GM21515 (cell line): ENCODE measurements at regions not wholly inside any gene's neighbourhood (a gene's known extent, or its start where the extent isn't known, plus 50 kb on each side); places are given as distances from the start of the nearest gene placed in this dataset.
"Not testable (repeated sequence)": the region's sequence is repeated elsewhere in the genome, so short reads cannot be mapped to it uniquely, and the experiment has no call there.

ENCODE experiments used
- ATAC-seq: cut with Tn5 transposase; IDR thresholded peaks from one replicate; pipeline ENCODE4 v1.9.1; 2021; ENCODE audit not compliant: unreplicated experiment

DNA sequence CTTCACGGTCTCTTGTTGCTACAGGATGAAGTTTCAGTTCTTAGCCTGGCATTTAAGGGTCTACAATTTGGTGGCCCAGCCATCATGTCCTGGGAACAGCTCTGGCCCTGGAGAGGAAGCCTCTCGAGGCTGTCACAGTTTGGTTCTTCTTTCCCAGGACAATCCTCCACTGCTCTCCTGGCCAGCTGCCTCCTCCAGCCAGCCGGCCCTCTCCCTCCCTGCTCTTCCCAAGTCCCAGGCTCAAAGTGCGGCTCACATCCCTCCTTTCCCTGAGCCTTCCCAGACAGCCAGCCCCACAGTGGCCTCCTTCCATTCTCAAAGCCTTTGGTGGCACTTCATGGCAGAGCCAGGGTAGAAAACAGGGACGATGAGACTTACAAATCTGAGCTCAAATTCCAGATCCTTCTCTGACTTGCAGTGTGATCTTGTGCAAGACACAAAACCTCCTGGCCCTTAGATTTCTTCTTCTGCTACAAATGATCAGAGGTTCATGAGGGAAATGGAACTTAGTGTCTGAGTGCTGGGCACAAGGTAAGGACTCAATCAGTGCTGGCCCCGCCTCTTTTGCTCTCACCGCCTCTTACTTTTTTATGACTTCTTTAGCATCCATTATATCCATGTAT, 223.8 kb upstream of the ECI2 start:
- ATAC-seq = no peak

DNA sequence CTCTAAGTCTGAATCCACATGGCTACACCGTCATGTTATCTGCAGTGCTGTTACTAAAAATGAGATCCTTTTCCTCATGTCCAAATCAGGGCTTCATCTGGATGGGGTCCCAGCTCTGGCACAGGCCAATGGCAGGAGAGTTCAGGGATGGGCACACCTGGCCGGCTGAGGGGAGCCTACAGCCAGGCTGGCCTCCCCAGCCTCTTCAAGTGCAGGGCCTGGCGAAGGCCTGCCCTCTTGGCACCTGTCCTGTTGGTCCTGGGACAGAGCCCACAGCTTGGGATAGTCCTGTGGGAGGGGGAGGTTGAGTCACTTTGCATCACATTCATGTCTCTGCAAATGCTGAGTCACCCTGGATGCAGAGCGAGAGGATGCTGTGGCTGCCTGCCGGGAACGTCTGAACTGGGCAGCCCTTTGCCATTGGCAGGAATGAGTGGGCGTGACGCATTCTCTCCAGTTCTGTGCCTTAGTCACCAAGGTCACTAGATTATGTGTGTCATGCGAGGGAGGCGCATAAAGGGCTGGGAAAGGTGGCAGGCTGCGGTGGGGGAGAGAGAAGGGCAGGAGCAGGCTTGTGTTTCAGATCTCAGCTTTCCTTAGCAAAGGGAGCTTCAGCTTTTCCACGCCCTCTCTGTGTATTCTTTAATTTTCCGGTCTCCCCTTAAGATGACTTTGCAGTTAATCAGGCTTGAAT, 223.2 kb upstream of the ECI2 start:
- no peak for ATAC-seq

DNA sequence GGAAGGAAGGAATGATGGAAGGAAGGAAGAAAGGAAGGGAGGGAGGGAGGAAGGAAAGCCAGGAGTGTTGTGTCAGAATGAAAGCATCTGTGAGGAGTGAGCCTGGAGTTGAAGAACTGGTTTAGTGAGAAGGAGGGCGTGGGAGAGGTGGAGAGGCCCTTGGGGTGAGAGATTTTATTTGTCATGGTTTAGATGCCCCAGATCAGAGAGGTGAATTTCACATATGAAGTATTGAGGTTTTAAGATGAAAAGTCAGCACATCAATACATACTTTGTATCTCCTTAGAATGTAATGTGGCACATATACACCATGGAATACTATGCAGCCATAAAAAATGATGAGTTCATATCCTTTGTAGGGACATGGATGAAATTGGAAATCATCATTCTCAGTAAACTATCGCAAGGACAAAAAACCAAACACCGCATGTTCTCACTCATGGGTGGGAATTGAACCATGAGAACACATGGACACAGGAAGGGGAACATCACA, 222.3 kb upstream of the ECI2 start:
- ATAC-seq = not testable (repeated sequence)

DNA sequence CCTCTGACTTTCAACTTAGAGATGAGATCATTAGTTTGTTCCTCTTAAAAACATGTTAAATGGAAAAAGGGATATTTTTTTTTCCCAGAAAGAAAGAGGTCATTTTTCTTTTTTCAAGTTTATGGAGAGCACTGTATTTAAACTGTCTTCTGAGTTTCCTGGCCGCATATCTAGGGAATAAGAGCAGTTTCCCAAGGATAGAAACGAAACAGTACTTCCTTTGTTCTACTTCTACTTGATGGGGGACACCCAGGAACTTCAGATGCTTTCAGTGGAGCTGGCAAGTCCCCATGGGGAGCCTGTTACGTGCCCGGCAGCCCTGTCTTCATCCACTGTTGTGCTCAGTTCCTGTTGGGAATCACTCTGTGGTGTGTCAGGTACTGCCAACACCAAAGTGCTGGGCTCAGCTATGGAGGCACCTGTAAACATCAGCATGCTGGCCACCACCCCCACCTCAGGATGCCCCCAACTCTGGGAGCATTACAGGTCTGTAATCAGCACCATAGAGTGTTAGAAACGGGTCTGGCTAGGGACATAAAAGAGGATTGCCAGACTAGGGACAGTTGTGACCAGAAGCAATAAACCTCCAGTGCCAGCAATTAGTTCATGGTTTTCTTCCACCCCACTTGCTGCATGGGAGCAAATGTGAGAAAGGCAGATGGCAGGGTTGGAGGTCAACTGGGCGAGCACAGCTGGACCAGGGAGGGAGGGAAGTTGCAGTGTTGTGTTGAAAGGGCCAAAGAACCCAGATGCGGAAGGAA, 221.7 kb upstream of the ECI2 start:
- no peak for ATAC-seq

DNA sequence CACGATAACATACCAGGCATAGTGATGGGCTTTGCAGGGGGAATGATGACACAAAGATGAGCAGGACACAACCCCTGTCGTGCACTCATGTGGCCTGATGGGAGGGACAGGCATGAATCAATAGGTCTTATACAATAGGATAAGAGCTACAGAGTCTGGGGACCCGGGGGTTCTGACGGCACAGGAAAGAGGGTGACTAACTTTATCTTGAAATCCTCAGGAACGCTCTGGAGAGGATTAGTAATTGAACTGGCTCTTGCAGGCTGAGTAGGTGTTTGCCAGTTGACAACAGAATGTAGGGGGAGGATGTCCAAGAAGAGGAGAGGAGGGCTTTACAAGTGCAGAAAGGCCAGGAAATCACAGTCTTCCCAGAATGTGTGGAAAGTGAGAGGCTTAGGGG, 219.9 kb upstream of the ECI2 start:
- no peak for ATAC-seq

DNA sequence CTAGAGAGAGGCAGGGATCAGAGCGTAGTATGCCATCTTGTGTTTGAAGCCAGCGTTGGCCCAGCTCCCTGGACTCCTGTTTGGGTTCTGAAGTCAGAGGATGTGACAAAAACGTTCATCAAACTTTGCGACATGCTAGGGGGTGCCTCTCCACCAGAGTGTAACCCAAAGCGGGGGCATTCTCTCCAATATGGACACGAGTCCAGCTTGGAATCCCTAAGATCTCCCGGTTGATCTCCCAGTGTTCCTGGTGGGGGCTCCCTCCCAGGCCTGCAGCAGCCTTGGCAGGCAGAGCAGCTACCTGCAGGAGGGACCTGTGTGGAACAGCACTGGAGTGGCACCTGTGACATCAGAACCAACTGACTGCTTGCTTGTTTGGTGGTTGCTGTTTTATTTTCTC, 218.8 kb upstream of the ECI2 start:
- ATAC-seq = no peak

DNA sequence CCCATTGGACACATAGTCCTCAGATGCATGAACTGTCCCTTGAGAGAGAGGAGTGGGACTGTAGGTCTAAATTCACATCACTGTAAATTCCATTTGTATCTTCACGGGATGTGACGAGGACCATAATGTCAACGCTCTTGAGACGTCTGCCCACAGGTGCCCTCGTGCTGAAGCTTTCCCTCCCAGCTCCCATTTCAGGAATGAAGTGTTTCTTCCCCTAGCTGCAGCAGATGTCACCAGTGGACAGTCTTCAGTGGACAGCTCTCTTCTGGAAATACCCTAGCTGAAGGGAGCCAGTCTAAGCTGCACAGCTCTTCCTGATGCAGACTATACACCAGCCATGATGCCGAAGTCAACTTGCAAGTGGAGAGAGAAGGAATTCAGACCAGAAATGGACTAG, 217.4 kb upstream of the ECI2 start:
- no peak for ATAC-seq

DNA sequence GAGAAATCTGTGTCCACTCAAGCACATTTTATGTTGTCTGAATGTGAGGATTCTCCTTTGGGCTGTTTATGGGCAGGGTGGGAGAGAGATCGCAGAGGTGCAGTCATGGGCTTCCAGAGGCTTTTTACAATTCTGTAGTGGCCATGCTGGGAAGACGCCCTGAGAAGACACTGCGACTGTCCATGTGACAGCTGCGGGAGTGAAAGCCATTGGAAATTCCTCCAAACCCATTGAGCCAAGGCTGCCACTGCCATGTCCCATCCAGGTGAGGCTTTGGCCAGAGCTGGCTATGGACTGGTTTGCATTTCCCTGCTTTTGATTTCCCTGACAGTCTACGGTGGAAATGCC, 216.9 kb upstream of the ECI2 start:
- ATAC-seq = no peak

DNA sequence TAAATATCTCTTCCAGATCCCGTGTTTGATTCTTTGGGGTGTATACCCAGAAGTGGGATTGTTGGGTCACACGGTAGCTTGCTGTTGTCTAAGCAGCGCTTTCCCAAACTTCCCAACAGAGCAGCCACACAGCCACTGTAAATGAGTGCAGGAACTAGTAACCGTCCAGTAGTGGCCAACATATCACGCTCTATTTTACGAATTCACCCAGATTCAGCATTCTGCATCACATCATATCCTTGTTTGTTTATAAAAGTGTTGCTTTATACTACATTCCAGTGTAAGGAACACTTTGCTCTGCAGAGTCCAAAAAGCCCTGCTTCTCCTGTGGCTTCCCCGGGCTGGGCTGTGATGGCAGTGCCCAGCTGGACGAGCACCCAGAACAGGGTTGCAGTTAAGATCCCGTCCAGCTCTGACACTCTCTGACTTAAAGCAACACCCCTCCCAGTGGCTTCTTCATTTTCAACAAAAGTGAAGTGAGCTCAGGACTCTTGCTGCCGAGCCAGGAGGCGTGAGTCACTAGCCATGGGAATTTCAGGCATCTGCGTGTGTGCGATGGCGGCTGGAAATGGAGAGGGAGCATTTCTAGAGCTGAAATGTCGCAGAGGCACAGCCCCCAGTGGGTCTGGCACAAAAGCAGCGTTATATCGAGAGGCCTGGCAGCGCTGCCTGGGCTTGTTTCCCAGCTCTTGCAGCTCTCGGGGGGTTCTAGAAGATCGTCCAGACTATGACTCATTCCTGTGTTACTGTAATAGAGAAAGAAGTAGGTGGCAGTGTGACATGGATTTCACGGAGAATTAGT, 216.3 kb upstream of the ECI2 start:
- no peak for ATAC-seq

DNA sequence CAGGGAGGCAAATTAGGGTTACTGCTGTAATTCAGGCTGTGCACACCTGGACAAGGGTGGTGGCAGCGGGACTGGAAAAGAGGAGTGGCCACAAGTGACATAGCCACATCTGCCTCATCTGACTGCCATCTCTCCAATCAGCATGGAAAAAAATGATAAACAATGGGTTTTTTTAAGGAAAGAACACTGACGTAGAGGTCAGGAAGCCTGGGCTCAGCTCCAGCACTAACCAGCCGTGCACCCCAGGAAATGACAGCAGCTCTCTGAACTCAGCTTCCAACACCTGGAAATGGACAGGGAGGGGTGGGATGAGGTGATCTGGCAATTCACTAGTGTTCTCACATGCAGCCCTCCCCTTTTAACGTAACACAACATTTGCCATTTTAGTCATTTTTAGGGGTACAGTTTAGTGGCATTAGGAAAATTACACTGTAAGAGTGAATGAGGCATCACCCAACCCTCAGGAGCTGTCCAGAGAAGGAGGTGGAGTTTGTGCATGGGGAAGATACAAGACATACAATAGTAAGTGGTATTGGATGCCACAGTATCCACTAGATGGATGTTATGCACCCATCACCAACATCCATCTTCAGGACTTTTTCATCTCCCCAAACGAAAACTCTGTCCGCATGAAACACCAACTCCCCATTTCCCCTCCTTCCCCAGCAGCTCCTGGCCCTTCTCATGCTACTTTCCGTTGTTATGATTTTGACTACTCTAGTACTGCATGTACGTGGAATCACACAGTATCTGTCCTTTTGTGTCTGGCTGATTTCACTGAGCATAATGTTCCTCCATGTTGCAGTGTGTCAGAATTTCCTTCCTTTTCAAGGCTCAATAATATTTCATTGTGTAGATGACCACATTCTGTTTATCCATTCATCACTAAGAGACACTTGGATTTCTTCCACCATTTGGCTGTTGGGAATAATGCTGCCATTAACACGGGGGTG, 215.5 kb upstream of the ECI2 start:
- ATAC-seq = no peak

DNA sequence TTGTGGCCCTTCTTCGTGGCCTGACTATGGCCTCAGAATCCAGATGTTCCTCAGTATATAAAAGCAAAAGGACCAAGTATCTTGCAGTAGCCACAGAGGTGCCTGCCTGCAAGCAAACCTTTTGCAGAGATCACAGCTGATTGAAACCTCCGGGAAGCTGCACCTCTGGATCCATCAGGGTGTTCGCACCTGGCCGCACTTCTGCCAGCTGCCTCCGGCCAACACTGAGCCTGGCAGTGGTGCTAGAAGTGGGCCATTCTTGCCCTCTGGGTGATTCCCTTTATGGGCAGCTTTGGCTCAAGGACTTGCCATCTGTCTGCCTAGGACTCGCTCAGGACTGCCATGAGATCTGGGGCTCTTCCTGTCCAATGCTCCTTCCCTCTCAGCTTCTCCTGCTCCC, 214.6 kb upstream of the ECI2 start:
- no peak for ATAC-seq

DNA sequence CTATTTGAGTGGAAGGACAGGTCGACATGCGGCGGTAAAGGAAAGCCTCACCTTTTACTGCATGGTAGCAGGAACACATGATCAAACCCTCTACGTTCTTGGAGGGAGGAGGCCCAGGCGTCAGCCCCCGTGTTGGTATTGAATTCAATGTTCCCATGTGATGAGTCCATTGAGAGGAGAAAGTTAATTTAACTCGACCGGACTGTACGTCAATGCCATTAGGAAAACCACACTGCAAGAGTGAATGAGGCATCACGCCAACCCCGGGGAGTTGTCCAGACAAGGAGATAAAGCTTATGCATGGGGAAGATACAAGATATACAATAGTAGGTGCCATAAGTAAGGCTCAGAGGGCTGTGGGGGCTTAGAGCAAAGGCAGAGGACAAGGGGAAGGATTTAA, 213.9 kb upstream of the ECI2 start:
- ATAC-seq = no peak

DNA sequence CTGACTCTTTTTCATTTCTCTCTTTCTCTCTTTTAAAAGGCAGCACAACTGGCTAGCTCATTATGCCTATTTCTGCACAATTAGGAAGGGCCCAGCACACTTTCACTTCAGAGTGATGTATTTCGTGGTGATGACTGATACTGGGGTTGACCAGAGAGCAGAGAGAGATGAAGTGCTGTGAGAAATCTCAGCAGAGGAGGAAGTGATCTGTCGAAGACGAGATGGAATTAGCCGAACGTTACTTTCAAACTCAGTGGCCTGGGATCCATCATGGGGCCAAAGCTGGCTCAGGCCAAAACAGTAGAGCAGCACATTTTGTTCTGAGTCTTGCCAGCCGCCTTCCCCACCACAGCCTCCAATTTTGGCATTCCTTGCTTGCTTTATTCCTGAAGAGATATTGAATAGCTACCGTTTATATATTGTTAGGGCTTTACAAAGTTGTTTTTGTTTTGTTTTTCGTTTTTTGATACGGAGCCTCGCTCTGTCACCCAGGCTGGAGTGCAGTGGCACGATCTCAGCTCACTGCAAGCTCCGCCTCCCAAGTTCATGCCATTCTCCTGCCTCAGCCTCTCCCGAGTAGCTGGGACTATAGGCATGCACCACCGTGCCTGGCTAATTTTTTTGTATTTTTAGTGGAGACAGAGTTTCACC, 213.2 kb upstream of the ECI2 start:
- ATAC-seq = no peak

DNA sequence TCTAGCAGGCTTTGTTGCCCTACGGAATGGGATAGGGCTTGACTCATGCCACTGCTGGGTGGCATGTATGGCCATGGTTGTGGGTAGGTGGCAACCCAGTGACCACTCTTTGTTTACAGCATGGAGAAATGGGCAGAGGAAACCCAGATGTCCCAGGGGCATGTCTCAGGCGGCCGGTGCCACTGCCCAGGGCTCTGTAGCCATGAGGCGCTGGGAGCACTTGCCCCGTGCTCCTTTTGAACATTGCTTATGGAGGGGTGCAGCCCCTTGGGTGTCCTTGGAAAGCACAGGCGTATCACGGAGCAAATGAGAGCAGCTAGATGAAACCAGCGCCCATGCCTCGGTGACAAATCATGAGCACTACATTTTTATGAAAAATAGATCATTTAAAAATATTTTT, 212.5 kb upstream of the ECI2 start:
- no peak for ATAC-seq

DNA sequence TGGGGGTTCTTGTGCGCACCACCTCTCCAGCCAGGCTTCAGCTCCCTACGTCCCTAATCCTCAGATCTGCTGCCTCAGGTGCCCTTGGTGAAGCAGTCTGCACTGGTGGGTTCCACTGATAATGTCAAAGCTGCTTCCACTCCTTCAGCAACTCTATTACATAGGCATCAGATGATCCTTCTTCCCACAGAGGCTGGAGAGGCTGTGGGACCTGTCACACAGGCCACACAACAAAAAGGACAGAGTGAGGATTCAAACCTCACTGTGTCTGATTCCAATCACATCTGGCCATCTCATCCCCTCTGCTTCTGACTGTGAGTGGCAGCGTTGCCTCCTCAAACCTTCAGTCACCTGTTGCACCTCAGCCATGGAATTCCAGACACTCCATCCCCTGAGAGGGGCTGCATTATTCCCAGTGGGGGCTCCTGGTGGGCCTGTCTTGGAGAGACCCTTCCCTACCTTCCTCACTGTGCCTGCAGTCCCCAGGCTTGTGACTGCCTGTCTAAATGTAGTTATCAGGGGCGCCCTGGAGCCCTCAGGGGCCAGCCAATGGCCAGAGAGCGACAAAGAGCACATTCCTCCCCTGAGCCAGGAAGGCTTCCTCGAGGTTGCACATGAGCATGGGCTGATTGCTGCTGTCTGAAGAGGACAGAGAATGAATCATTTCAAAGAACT, 211.4 kb upstream of the ECI2 start:
- no peak for ATAC-seq

DNA sequence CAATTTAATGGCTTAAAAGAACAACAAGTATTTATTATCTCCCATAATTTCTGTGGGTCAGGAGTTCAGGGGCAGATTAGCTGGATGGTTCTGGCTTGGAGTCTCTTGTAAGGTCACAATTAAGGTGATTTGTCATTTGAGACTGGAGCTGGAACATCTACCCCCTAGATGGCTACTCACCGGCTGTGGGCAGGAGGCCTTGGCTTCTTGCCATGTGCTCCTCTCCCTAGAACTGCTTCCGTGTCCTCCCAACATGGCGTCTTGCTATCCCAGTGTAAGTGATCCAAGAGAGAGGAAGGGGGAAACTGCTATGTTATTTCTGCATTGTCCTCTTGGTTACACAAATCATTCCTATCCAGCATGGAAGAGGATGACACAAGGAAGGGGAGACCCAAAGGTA, 210.2 kb upstream of the ECI2 start:
- no peak for ATAC-seq

DNA sequence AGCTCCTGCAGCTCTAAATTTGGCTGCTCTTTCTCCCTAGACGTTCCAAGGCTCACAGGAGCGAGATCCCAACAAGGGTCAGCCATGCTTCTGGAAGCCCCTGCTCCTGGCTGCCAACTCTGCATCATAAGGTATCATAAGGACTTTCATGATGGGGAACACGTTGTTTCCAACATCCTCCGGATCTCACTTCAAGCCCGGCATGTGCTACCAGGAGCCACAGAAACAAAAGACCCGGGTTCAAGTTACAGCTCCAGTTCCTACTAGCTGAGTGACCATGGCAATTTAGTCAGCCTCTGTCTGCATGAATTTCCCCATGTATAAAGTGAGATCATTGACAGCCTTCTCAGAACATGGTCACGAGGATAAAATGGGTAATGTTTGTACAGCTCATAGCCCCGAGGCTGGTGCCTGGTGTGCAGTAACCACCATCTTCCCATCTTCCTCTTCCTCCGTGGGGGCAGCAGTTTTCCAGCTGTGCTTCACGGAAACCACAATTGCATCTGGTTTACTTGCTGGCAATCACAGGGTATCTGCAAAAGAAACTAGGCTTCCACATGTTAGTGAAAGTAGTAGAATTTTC, 209.0 kb upstream of the ECI2 start:
- ATAC-seq = no peak

DNA sequence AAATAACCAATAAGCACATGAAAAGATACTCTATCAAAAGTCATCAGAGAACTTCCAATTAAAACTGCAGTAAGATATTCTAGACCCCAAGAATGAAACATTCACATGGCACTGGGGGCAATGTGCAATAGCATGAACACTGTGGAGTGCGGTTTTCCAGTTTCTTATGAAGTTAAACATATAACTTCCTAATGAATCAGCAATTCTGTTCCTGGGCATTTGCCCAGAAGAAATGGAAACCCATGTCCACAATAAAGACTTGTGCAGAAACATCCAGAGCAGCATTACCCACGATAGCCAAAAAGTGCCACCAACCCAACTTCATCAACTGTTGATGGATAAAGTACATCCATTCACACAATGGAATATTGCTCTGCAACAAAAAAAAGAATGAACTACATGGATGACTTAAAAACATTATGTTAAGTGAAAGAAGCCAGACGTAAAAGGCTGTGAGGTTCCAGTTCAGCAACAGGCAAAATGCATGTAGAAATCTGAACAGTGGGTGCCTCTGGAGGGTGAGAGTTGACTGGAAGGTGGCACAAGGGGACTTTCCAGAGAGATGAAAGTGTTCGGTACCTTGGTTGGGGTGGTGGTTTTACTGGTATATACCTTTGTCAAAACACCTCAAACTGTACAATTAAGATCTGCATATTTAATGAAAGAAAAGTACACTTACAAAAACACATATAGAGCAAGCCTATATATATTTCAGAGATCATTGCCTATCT, 207.2 kb upstream of the ECI2 start:
- ATAC-seq = no peak
